ENCODE measurements at regions not wholly inside any gene's neighbourhood (a gene's known extent, or its start where the extent isn't known, plus 50 kb on each side); places are given as distances from the start of the nearest gene placed in this dataset.
A peak's percentile ranks its signal among the peaks of the same experiment; 100 is the strongest.

DNA sequence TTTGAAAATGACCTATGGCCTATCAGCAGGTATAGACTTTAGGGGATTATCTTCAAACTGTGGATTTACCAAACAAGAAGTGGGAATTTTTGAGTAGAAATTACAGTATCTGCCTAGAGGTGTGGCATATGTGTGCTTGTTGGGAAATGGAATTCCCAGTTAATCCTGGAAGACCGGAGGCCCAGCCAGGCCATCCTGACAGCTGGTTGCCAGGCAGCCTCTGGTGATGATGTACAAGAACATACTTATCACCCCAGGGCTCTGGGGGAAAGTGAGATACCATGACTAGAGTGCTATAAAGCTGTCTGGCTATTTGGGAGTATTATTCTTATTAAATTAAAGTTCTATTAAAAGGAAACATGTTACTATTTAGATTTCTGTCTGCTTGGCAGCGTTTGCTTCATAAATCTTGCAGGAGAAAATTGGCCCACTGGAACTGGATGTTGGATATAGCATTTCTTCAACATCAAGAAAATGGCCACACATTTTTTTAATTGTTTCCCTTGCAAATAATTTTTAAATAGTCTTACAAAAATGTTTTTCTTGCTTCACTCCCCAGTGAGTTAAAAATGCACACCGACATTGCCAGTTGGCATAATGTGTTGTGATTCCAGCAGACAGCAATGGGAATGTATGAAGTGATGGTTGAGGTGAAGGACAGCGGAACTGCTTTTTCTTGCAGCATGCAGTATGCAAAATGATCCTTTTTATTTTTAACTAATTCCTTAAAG, 187.8 kb downstream of the MYLK4 start:
- no peak for DNase-seq

GRCh38 chr6:2560917-2561698, 189.6 kb downstream of the MYLK4 start:
- no peak for DNase-seq

DNA sequence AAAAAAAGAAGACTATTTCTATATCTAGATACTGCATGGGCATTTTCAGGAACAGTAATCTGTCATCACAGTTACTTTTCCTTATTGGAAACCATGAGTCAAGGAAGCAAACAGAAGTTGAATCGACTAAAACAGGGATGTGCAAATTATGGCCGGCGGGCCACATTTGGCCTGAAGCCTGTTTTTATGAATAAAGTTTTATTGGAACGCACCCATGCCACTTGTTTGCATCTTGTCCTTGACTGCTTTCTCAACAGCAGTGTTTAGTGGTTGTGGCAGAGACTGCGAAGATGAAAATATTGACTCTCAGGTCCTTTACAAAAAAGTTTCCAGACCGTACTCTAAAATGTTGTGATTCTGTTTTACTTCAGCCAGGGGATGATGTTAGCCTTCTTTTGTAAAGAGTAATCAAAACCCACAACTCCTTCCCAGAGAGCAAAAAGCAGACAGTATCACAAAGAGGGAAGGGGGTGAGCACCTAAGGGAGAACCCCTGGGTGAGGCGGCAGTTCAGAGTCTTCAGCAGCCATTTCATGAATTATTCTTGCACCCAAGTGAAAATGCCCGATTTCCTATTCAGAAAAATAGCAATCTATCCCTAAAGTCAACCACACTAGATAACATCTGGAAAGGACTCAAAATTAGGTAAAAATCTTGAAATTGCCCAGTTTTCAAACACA, 190.4 kb downstream of the MYLK4 start:
- no peak for DNase-seq

DNA sequence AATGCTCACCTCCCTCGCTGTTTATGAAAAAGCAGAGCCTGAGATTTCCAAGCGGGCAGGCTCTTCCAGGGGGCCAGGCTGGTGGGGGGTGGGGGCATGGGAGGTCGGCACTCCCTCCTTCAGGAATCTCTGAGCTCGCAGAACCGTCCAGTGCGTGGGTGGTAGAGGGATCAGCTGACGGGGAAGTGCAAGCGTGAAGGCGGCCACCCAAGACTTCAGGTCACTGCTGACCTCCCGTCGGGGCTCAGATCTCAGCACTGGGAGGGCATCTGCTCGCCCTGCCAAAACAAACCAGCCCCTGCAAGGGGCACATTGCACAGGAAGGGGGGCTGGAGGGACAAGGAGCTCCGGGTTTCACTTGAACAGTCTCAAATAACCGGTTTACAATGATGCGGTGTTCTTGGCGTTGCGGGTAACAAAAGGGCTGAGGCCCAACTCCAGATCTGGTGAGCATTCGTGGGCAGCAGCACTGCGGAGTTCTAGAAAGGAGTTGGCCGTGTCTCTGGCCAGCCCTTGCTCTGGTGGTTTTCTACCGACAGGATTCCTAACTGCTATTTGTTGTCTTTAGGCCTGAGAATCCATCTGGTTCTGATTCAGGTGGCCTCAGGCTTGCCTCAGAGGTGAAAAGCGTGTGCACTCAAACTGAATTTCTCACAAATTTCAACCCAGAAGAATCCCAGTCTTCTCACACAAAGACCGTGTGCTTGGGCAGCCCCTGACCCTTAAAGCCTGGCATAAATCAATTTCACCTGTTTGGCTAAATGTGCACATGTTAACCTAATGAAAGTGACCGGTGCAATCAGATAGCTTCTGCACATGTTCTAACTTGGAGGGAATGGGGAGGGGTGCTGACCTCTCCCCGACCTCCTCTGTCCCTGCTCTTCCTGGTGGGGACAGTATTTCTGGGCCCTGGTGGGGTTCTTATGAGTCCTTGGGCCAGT, 191.6 kb downstream of the MYLK4 start:
- DNase-seq, result no peak

GRCh38 chr6:2558098-2558680, 192.5 kb downstream of the MYLK4 start:
- DNase-seq, result no peak

DNA sequence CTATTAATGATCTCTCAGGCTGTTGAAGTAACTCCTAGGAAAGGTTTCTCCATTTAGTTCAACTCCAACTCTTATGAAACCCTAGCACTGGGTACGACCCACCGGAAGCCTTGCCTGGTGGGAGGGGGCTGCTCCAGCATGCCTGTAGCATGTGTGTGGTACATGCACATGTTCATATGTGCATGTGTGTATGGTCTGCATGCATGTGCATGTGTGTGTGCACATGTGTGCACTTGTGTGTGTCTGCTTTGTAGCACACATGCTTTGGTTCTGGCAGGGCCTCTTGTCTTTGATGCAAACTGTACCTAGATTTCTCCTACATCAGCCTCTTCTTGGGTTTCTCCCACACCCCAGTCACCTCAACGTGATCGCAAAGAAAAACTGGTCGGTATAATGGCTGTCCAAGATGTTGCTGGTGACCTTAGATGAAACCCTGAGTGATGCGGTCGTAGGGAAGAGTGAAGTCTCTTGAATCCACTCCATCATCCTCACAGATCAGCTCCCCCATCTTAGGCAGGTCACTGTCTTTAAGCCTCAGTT, 193.5 kb downstream of the MYLK4 start:
- no peak for DNase-seq

DNA sequence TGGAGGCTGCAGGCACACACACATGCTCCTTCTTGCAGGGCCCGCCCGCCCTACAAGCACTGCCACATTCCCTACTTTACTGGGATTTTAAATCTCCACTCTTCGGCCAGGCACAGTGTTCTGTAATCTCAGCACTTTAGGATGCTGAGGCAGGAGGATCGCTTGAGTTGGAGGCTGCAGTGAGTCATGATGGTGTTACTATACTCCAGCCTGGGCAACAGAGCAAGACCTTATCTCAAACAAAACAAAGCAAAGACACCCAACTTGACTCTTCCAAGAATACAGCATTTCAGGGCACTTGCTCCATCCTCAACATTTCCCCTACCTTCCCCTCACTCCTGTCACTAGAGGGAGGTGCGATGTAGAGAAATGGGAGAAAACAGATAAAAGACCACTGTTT, 194.0 kb downstream of the MYLK4 start:
- no peak for DNase-seq

- DNase-seq, result no peak
These were observed 196.0 kb downstream of the MYLK4 start for GRCh38 chr6:2554651-2555260.

DNA sequence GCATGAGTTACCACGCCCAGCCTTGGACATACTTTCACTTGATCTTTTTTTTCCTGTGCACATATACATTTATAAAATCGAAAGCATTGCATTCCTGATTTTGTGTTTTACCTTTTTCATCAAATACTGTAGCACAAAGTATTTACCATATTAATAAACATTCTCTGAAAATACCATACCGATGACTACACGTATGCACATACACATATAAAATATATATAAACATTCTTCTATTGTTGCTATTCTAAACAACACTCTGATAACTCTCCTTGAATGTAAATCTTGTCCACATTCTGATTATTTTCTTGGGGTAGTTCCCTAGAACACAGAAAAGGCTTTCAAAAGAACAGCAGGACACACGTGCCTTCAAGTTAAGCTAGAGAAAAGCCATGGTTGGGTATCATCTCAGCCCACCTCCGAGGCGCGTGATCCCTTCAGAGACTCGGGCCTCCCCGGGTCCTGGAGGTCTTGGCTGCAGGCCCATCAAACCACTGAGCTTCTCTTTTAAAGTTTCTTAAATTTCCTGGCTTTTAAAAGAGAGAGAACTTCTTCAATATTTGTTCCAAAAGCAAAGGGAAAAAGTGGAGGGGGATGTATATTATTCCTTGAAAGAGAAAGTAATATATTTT, 198.1 kb downstream of the MYLK4 start:
- DNase-seq, result no peak

GRCh38 chr6:2551705-2552104, 199.0 kb downstream of the MYLK4 start:
- DNase-seq, result no peak

- no peak for DNase-seq
These were observed 200.5 kb downstream of the MYLK4 start for GRCh38 chr6:2550247-2550646.

DNA sequence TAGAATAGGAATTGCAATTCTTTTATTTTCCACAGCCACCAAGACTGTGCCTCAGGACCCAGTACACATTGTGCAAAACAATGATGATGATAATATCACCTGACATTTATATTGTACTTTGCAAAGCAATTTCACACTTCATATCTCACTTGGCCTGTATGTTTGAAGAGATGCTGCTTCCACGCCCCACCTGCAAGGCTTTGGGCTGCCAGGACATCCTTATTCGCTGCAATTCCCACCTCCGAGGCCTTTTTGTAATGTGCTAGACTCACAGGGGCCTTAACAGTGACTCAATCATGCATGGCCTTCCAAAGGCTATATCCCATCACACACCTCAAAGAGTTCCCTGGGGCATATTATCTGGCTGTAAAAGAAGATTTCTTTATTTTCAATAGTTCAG, 200.9 kb downstream of the MYLK4 start:
- no peak for DNase-seq

DNA sequence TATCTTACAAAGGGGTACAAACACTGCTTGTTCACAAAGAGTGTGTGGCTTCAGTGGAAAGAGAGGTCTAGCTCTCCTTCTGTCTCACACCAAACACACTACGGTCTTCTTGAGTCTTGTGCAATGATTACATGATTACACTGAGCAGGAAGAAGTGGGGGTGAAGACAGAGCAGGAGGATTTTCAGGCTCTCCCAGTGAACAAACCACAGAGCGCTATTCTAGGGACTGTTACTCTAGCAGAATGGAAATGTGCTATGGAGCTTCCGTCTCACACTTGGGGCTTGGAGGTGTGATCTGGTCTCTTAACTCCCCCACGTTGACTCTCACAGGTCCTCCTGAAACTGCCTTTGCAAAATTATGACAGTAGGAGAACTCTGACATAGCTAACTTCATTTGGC, 203.4 kb downstream of the MYLK4 start:
- peak; percentile 90 to 96 for DNase-seq

DNA sequence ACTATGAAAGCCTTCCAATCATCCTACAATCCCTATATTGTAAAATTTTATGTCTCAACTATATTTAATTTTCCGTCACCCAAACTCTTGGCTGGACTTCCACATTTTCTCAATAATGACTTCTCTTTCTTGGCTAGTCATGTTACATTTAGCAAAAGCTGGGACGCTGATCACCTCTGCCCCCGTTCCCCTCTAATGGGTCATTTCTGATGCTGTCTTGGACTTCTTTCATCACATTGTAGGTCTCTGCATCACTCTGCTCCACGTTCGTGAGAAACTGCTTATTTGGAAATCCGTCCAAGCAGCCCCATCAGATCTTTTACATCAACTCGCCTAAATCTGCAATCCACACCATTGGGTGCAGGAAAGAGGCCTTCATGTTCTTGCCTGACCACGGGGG, 203.8 kb downstream of the MYLK4 start:
- peak in 1 of 2 experiments; percentile 65 for DNase-seq

DNA sequence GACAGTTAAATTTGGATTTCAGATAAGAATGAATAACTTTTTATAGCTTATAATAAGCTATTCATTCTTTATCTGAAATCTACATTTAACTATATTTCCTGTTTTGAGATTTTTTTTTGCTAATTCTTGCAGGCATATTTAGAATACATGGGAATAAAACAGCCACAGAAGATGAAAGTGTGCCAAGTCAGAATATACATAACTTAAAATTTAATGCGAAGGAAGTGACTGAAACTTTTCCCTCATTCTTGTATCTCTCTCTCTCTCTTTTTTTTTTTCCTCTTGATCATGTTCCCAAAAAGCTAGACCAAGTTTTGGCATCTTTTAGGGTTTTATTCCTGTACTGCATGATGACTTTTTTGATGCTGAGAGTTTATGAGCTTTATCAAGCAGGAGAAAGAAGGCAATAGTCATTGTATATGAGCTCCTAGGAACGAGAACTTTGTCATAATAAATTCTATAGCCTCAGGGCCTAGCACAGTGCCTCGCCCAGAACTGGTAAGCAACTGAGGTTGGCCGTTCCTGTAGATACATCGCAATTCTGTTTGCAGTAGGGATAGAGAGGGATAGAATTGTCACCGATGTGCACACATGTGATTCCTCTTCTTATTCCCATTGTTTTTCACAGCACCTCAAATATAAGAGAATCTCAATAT, 205.2 kb downstream of the MYLK4 start:
- no peak for DNase-seq

DNA sequence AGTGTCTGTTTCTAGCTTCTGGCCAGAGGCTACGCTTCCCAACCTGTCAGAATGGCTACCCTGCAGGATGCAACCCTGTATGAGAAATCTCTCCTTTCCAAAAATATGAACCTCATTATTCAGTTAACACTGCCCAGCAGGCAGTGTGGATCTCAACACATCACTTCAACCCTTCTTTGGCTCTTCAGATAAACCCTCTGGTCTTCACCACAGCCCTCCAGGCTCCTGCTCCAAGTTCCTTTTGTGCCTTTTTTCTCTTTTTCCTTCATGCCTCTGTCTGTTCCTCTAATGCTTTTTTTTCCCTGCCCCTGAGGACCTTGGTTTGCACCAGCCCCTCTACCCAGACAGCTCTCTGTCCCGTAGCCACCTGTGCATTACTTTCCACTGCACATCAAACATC, 207.4 kb downstream of the MYLK4 start:
- DNase-seq, result peak; percentile 48 to 54

DNA sequence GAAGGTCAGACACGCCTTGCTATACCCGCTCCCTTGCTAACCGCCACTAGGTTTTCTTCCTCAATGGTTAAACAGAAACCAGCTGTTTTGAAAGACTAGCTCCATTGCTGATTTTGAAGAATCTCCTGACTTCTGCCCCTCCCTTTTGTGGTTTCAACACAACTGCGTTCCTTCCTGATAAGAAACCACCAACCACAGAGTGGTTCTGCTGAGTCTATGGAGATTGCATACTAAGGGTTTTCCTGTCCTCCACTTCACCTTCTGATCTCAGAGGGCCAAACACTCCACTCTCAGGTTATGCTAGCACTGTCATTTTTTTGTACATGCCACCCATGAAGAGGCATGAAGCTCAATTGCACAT, 207.9 kb downstream of the MYLK4 start:
- DNase-seq, result peak; percentile 99 to 100

DNA sequence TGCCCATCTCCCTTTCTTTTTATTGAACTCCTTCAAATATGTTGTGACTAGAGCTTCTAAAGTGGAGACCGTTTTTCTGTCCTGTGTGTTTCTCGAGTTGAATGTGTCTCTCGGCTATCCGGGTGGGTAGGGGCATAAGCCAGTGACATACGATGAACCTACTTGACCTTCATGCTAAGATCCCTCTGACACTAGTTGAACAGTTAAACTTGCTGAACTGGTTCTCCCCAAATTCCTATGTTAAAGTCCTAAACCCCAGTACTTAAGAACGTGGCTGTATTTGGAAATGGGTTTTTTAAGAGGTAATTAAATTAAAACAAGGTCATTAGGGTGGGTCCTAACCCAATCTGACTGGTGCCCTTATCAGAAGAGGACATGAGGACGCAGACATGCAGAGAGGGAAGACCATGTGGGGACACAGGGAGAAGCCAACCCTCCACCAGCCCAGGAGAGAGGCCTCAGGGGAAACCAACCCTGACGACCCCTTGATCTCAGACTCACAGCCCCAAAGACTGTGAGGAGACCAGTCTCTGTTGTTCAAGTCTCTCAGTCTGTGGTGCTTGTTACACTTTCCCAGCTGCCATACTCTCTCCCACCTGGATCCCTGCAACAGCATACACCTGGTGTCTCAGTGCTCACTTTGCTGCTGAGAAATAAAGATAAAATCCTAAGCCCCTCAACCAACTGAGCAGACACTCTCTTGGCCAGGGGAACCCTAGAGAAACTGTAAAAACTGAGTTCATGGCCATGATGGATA, 208.4 kb downstream of the MYLK4 start:
- DNase-seq, result no peak

DNA sequence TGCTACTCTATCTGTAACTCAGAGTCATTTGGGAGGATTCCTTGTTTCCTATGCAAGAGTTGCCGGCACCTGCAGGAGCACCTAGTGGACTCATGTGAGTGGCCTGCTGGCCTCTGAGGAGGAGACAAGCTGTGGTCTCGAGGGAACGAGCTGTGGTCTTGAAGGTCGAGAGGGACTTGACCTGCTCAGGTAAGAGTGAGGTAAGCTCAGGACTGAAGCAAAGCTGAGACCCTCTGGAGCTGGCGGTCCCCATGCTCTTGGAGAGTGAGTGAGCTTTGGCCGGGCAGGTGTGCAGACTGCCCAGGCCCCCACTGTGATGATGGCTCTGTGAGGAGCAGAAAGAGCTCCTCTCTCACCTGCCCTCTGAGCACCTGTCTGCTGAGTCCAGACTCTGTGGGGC, 214.3 kb downstream of the MYLK4 start:
- DNase-seq, result no peak

GRCh38 chr6:2535506-2535905, 215.2 kb downstream of the MYLK4 start:
- no peak for DNase-seq
